NCI-H1105 treated with DMSO at 0.1 percent for 48 hours (cell line): ENCODE measurements at regions not wholly inside any gene's neighbourhood (a gene's known extent, or its start where the extent isn't known, plus 50 kb on each side); places are given as distances from the start of the nearest gene placed in this dataset.

Experiments used
- DNase-seq: peaks from one replicate; lab custom pipeline; 2025; lab: John Stamatoyannopoulos, UW

DNA sequence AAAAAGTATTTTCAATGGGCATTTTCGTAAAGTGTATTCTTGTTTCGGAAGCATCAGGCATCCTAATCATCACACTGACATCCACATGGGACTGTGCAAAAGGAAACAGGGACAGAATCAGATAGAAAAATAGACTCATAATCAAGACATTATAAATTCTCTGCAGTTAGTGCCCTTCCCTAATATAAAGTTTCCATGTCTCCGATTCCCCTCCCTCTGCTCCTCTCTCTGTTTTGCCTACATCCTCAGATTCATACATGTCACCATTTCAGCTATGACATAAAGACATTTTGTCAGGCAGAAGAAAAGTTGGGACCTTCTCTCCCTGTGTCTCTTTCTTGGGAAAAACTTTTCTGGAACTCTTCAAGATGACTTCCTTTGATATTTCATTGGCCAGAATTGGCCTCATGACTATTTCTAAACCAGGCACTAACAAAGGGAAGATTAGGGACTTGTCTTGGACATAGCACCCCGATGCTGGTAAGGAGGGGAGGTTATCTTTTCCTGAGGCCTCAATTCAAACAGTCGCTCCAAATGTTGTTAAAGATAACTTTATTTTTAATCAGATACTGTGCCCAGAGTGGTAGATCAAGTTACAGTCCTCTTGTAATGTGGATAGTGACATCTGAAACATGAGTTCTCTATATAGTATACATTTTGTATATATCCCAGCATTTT is 212.1 kb upstream of the BTG1 start:
- no peak for DNase-seq

DNA sequence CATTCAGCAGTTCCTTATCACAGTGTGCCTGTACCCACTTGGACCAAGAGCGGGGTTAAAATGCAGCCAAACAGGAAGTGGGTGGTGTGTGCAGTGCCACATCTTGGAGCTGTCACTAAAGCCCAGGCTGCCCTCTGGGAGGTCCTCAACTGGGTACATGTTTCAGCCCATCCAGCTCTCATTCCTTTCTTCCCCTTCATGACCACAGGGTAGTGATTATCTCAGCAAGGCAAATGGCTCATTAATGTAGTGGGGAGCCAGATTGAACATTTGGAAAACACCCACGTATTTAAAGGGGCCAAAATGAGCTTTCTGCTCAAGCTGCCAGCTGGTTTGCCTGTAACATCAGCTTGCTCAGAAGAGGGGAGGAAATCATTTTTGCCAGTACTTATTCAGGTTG is 210.8 kb upstream of the BTG1 start:
- DNase-seq = no peak

DNA sequence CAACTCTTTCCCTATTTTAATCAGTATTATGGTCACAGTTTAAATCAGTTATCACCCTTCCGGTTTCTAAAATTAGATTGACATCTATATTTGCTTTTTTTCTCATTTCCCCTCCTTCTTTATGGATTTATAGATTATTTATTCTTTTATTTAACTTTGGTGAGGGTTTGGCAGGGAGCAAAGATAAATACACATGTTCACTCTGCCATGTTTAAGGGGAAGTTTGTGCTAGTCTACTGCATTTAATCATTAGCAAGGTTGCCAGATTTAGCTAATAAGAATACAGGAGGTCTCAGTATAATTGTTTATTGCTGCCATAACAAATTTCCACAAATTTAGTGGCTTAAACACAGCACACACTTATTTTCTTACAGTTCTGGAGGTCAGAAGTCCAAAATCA is 204.0 kb upstream of the BTG1 start:
- DNase-seq = no peak

DNA sequence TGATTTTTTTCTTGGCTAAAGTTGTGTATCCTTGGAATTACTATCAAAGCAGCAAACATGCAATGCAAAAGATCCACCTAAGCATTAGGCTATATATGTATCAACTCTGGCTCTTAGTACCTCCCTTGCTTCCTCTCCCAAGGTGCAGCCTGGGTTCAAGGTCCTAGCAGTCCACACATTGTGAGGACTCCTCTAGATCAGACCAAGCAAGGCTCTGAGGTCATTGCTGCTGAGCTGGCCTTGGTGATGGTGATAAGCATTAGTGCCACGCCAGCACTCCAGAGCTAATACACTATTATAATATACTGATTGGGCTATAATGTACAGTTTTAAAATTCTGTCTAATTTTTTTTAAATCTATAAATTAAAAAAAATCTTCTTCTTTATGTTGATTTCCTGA is 196.9 kb upstream of the BTG1 start:
- no peak for DNase-seq

DNA sequence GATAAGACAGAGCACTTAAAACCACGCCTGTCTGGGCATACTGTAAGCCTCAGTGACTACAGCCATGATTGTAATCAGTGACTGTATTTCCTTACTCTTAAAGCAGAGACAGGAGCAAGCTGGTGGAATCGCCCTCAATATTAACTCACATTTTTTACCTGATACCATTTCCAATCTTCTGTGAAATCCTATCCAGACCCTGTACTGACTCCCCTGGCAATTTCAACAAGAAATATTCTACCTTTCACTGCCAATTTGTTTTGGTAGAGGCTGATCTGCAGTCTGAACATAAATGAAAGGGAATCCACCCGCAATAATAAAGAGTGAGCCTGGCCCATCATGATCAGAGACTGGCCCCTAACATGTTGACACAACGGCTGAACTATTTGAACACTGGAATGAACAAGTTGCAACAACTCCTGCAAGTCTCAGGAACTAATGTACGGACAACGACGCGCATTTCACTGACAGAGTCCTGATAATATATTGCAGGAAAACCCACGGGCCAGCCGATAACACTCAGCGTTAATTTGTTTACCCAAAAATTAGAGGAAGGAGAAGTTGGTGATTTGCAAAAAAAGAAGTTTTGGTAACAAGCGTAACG is 195.5 kb upstream of the BTG1 start:
- no peak for DNase-seq

DNA sequence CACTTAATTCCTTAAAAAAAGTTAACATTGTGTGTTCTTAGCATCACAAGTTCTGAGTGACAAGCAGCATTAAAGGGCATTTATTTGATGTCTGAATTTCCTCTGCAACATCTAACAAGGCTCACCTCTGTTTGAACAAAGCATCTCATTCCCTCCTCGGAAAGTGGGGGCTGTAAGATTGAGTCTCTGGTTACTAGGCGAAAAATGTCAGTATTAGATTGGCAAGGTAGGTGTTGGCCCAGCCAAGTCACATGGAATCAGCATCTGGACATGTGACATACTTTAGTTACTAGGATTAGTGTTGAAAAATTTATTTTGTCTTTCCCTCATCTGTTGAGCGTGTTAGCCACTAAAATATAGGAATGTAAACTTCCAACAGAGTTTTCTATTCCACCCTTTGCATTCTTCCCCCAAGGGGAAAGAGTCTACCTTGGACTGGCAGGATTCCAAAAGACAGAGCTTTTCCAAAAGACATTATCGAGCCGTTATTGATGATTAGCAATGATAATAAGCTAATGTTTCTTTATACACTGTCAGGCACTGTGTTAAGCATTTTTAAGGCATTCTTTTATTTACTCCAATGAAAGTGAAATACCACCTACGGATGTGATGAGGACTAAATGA is 194.9 kb upstream of the BTG1 start:
- no peak for DNase-seq

DNA sequence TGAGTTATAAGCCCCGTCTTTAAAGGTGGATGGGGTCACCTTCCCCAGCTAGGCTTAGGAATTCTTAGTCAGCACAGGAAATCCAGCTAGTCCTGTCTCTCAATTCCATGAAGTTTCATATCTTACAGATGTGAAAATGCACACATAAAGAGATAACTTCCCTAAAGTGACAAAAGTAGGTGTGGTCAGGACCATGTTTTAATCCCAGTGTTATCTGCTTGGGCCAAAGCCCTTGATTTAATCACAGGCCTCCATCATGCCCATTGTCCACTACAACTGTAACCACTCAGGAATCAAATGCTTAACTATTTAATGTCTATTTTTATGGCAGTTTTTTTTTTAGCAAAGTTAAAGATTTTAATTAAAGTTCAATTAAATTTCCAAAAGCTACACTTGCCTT is 194.4 kb upstream of the BTG1 start:
- DNase-seq = no peak

DNA sequence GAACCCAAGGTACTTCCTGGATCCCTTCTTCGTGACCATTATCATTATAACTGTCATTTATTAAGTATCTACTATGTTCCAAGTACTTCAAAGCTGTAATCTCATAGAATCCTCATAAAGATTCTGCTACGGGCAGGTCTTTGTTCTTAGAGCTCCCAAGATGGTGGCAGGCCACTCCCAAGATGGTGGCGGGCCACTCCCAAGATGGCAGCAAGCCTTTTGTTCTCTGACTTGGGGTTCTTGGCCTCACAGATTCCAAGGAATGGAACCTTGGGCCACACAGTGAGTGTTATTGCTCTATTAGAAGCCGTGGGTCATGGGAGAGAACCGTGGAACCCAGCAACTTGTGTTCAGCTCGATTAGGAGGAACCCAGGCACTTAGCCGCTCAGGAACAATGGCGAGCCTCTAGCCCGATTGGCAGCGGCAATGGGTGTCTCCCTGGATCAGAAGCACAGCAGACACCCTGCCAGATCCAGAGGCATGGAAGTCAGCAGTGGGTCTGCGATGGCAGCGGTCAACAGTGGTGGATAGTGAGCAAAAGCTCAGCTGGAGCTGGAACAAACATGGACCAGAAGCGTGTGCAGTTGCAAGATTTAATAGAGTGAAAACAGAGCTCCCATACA is 193.7 kb upstream of the BTG1 start:
- DNase-seq = no peak

DNA sequence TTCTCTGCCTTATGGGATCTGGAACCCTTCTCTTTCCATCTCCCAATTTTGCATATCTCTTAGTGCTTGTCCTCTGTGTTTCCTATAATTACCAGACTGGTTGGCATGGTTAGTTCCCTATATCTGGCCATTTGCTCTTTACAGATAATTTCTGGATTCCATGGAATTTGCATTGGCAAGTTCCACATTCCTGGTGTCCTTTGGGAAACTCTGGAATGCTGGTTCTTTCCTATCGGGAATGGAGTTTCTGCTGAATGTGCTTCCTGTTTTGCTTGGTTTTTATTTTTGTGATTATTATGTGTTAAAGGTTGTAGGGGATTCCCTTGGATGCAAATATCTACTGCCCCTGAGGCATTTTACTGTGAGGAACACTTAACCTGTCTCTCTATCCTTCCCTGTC is 193.0 kb upstream of the BTG1 start:
- no peak for DNase-seq

DNA sequence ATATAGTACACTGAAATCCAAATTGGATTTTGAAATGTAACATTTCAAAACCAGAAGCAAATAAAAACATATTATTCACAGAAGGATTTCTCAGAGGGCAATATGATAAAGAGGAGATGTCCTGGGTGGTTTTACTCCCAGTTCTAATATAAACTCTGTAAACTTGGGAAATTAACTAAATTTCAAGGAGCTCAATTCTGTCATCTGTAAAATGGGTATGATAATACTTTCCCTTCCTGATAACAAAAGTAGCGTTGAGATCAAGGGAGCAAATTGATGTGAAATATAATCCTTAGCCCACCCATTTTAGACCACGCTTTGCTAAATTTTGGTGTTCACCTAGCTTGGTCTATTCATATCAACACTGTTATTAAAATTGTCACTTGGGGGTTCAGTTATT is 192.5 kb upstream of the BTG1 start:
- DNase-seq = no peak

DNA sequence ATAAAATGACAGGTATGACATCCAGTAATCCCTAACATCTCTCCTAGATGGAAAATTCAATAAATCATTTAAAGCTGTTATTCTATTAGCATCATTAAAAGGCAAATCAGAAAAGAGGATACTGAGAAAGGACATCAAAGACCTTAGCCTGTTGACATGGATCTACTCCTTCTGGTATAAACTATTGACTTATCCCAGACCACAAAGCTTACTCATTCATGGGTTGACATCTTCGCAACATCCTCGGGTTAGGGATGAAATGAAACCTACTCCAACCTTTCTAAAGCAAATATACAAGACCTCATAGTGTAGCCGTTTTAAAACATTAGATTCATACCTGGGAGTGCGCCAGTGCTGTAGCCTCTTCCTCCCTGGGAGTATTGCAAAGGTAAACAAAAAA is 191.5 kb upstream of the BTG1 start:
- no peak for DNase-seq

DNA sequence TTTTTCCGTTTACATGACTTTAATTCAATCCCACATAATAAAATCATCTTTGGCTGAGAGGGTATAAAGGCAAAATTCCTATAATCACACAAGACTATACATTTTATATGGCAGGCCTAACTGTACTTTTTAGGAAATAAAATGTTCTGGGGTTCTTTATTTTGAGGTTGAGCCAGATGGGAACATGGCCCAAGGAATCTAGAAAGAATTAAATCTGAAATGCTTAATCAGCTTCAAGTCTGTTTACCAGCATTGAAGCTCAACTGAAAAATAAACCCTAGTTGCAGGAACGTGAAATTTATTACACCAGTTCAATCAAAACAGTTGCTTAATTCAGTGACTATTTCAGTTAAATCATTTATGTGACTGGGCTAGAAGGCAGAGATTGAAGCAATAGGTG is 191.0 kb upstream of the BTG1 start:
- no peak for DNase-seq

DNA sequence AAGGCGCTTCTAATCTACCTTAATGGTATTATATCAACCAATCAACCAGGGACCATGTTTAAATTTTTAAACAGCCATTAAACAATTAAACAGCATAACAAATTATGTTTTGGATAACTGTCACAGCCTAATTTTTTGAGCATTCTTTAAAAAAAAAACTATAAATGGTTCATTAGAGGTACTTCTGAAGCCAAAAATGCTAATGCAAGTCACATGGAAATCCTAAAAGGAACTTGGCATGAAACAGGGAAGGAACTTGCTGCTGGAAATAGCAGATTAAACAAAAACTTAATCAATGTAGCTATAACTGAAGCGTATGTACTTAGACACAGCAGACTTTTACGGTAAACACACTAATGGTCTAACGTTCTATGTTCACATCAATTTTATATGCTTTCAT is 190.2 kb upstream of the BTG1 start:
- DNase-seq = no peak

DNA sequence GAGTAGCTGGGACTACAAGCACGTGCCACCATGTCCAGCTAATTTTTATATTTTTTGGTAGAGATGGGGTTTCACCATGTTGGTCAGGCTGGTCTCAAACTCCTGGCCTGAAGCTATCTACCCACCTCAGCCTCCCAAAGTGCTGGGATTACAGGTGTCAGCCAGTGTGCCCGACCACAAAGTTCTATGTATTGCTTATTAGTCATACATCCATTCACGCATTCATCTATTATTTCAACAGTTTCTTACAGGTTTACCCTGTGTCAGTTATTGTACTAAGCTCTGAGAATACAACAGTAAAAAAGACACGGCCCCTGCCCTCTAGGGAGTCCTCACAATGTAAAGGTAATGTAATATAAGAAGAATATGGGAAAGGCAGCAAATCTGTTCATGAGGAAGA is 188.9 kb upstream of the BTG1 start:
- no peak for DNase-seq

DNA sequence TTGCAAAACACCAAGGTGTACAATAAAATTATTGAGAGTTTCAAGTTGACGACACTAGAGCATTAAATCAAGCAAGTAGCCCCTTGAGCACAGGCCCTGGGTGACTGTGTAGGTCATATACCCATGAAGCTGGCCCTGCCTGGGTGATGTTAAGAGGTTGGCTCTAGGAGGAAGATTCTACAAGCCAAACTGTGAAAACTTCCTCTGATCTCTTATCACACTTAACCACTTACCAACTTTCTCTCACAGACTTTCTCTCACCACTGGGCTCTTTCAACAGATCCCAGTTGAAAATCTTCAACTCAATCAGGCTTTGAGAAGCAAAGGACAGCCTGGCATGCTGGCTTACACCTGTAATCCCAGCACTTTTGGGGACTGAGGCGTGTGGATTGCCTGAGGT is 186.9 kb upstream of the BTG1 start:
- DNase-seq = no peak

DNA sequence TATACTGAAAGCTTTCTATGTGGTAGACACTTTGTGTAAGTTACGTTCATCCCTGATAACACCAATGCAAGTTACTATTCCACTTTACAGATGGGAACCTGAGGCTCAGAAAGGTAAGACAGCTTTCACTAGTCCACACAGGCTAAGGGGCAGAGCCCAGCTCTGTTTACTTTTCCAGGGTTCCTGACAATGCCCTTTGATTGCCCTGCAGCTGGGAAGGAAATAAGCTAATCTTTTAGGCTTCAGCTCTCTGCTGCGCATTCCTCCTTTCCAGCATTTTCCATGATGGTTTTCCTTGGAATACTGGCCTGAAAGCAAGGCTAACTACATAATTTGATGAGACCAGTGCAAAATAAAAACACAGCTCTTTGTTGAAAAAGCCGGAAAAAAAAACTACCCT is 185.7 kb upstream of the BTG1 start:
- no peak for DNase-seq

DNA sequence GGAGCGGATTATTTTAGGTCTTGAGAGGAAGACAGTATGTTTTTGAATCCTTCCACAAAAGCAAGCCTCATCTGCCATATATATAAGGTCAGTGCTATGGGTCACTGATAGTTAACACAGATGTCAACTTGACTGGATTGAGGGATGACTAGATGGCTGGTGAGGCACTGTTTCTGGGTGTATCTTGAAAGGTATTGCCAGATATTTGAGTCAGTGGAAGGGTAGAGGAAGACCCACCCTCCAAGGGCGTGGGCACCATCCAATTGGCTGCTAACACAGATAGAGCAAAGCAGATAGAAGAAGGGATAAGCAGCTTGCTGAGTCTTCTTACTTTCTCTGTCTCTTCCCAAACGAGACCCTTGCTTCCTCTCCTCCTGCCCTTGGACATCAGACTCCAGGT is 185.0 kb upstream of the BTG1 start:
- DNase-seq = no peak

DNA sequence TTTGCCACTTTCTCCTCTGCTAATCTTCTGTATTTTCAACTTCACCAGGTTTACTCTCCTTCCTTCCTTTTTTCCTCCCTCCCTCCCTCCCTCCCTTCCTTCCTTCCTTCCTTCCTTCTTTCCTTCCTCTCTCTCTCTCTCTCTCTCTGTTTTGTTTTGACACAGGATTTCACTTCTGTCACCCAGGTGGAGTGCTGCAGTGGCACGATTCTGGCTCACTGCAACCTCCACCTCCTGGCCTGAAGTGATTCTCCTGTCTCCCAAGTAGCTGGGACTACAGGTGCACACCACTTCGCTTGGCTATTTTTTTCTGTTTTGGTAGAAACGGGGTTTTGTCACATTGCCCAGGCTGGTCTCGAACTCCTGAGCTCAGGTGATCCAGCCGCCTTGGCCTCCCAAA is 181.2 kb upstream of the BTG1 start:
- DNase-seq = no peak

DNA sequence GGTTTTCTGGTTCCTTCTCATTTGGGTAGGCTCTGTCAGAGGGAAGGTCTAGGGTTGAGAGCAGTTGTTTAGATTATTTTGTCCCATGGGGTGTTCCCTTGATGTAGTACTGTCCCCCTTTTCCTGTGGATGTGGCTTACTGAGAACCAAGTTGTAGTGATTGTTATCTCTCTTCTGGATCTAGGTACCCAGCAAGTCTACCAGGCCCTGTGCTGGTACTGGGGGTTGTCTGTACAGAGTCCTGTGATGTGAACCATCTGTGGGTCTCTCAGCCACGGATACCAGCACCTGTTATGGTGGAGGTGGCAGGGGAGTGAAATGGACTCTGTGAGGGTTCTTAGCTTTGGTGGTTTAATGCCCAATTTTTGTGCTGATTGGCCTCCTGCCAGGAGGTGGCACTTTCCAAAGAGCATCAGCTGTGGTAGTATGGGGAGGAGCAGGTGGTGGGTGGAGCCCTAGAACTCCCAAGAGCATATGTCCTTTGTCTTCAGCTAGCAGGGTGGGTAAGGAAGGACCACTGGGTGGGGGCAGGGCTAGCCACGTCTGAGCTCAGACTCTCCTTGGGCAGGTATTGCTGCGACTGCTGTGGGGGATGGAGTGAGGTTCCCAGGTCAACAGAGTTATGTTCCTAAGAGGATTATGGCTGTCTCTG is 179.3 kb upstream of the BTG1 start:
- DNase-seq = no peak

DNA sequence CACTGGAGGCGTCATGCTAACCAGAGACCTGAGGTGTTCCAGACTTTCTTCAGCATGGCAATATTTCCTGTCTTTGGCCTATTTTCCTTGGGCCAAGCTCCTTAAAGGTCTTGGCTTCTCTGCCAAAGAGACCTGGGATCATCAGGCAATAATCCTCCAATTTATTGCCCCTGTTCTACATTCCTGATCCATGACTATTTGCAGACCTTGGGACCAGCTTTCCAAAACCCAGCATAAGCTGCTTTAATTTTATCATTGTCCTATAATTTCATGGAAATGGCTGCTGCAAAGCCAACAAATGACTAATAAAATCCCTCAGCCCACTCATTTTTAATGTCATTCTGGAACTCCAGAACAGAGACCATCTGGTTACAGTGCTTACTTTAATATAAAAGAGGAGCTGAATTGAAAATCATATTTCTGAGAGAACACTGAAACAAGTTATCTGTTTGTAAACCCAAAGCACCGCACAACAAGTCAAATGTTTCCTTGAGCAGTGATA is 166.9 kb upstream of the BTG1 start:
- DNase-seq = no peak

DNA sequence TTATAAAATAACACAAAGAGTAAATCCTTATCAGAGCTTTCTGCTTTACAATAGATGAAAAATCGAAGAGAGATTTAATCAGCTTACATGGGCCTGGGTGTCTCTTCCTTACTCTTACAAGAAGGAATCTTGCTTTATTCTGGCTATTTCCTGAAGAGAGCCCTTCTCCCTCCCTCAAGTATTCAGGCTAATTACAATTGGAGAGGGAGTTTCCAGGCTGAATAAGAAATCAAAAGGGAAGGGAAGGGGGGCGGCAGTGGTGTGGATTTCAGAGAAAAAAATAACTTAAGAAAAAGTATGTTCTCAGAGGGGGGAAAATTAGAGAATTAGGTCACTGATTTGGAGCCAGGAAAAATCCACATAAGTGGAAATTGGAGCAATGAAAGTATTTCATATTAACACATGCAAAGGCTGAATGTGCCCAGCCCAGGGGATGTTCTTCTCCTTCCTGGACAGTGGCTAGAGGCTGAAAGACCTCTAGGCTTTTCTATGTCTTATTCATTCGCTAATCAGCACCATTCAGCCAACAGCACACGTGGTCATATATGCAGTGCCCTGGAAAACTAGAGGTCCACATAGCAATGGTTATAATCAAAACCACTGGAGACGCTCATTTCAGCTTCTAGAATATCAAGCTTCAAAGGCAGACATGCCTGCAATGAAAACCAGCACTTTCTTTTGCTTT is 158.9 kb upstream of the BTG1 start:
- no peak for DNase-seq
